Lower leg skin (tissue), 3 donors: ENCODE measurements at regions not wholly inside any gene's neighbourhood (a gene's known extent, or its start where the extent isn't known, plus 50 kb on each side); places are given as distances from the start of the nearest gene placed in this dataset.

Experiments
- POLR2A ChIP-seq, 2 donors: fragments of 450-650 bp; IDR thresholded peaks; one replicate each; pipeline ENCODE4 v1.6.1; 2016 to 2017; ENCODE audit warnings: antibody characterized with exemption in 2 of 2, mild to moderate bottlenecking in 1 of 2, moderate library complexity in 1 of 2
- TF ChIP-seq, protein P1 (sequence below), 3 donors: fragments of 450-650 bp; IDR thresholded peaks; one replicate each; pipeline ENCODE4 v1.5.1; 2016; ENCODE audit warnings: antibody characterized with exemption in 3 of 3, mild to moderate bottlenecking in 3 of 3, moderate library complexity in 2 of 3

DNA sequence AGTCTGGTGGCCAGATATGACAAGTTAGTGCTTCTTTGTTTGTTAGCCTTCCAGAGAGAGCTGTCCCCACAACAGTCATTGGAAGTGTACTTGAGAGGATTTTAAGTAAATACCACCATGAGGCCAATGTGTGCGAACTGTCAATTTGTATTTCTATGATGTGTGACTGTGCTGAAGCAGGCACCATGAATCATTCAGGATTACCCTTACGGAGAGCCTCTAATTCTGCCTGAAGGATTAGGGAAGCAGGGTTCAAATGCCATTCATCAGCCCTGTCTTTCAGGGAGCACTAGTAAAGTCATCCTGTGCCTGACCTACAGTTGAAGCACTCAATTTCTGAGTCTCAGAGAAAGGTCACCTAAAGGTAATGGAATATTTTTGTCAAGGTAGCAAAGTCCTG is 109.3 kb downstream of the GATA3 start:
- TF ChIP-seq, protein P1, sequence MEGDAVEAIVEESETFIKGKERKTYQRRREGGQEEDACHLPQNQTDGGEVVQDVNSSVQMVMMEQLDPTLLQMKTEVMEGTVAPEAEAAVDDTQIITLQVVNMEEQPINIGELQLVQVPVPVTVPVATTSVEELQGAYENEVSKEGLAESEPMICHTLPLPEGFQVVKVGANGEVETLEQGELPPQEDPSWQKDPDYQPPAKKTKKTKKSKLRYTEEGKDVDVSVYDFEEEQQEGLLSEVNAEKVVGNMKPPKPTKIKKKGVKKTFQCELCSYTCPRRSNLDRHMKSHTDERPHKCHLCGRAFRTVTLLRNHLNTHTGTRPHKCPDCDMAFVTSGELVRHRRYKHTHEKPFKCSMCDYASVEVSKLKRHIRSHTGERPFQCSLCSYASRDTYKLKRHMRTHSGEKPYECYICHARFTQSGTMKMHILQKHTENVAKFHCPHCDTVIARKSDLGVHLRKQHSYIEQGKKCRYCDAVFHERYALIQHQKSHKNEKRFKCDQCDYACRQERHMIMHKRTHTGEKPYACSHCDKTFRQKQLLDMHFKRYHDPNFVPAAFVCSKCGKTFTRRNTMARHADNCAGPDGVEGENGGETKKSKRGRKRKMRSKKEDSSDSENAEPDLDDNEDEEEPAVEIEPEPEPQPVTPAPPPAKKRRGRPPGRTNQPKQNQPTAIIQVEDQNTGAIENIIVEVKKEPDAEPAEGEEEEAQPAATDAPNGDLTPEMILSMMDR (IDR thresholded peaks at IDR 0.05), result no peak
- TF ChIP-seq POLR2A (IDR thresholded peaks at IDR 0.05), result no peak
